NCI-H69 (cell line): ENCODE measurements at regions not wholly inside any gene's neighbourhood (a gene's known extent, or its start where the extent isn't known, plus 50 kb on each side); places are given as distances from the start of the nearest gene placed in this dataset.

ENCODE experiments used
- DNase-seq: peaks from one replicate; lab custom pipeline; 2025; lab: John Stamatoyannopoulos, UW

- DNase-seq = no peak
These were observed 78.5 kb upstream of the PCBD1 start for GRCh38 chr10:70966646-70967553.

DNA sequence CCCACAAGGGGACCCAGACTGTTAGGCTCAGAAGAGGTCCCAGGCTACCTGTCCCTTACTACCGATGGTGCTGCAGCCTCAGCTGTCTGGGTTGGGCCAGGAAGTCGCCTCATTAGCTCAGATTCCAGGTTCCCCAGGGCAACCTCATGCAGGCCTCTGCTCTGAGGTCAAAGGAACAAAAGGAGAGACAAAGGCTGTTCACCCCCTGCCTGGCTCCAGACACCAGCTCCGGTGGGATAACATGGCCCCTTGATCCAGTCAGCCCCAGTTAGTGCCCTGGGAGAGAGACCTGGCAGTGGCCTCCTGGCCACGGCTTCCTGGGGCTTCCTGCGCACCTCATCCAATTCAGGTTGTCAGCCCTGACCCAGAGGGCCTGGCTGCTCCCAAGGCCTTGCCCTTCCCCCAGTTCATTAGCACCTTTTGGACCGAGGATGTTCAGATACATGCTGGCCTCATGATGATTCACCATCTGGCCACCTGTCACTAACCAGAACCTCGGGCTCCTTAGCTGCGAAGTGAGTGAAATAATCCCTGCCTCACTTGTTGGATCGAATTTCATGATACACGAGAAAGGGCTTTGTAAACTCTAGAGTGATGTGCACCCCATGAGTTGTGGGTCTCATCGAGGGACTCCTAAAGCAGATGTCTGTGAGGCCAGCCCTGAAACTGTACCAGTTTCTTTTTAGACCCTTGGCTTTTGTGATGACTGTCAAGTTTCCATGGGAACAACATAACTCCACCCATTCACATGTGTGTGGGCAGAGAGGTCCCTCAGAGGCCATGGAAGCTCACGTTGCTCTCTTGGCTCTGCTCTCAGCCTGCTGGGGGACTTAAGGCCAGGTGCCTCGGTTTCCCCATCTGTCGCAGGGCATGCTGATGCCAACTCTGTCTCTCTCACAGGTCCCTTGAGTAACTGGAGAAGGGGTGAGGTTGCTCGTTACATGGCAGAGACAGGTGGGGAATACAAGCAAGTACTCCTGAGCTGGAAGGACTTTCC lies 79.5 kb upstream of the PCBD1 start:
- peak; percentile 69 for DNase-seq

- no peak for DNase-seq
These were observed 80.8 kb upstream of the PCBD1 start for GRCh38 chr10:70969188-70969587.

GRCh38 chr10:70970830-70971229 lies 82.5 kb upstream of the PCBD1 start:
- DNase-seq = no peak

- no peak for DNase-seq
These were observed 84.9 kb upstream of the PCBD1 start for GRCh38 chr10:70973275-70973674.

DNA sequence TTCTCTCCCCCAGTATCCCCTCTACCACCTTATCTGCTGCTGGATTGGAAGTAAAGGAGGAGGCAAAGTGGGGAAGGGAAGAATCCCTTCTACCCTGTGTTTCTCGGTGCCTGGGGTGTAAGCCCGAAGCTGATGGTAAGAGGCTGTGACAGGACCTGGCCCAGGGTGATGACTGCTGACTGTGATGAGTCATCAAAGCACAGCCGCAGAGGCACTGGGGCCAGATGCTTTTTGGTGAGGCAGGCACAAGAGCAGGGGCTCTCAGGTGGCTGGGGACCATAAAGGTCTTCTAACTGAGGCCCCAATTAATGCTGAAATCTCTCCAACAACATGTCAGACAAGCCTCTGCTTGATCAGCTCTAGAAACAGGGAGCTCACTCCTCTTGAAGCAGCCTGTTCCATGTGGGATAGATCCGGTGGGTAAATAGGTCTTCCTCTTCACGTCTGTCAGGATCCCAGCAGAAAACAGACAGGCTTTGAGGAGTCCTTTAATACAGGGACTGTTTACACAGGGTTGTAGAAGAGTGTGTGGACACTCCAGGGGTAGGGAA lies 86.1 kb upstream of the PCBD1 start:
- peak; percentile 51 for DNase-seq

DNA sequence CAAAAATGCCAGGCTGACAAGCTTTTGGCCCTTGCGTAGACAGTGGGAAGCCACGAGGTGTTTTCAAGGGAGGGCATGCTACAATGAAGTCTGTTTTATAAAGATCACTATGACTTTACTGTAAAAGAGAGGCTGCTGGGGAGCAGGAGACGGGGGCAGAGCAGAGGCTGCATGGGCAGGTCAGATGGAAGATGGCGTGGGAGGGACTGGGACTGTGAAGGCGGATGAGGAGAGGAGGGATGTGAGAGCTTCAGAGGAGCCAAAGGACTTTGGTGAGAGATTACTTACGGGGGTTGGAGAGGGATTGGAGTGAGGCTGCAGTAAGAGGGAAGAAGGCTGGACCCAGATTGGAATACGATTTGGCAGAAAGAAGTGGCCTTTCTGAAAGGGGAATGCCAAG lies 86.6 kb upstream of the PCBD1 start:
- DNase-seq = no peak

GRCh38 chr10:70976063-70976695 lies 87.8 kb upstream of the PCBD1 start:
- DNase-seq = no peak

DNA sequence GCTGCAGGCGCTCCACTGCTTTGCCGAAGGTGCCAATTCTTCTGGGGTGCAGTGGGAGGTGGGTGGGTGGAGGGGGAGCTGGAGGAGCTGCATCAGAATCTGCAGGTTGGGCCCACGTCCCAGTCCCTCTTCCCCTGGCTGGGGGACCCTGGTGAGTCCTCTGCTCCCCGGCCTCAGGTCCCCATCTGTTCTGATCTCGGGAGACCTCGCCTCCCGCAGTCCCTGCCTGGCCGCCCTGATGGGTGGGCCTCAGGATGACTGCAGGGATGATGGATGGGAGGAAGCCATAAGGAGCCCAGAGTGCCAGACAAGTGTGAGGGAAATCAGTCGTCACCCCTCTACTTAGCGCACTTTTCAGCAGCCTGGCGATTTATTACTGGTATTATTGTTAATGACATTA lies 89.3 kb upstream of the PCBD1 start:
- no peak for DNase-seq

DNA sequence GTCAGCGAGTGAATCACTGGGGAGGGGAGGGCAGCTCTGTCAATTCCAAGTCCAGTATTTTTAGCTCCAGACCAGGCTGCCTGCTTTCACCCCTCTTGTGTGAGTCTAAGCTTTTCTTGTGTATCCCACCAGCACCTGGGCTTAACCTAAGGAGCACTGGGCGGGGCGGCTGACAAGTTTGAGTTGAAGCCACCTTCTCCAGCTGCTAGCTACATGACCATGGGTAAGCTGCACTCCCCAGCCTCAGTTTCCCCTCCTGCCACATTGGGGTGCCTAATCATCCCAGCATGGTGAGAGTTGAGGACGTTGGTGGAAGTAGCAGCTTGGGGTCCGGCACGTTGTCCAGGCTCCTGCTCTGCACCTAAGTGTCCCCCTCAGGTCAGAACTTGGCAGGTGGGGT lies 89.8 kb upstream of the PCBD1 start:
- DNase-seq = no peak

DNA sequence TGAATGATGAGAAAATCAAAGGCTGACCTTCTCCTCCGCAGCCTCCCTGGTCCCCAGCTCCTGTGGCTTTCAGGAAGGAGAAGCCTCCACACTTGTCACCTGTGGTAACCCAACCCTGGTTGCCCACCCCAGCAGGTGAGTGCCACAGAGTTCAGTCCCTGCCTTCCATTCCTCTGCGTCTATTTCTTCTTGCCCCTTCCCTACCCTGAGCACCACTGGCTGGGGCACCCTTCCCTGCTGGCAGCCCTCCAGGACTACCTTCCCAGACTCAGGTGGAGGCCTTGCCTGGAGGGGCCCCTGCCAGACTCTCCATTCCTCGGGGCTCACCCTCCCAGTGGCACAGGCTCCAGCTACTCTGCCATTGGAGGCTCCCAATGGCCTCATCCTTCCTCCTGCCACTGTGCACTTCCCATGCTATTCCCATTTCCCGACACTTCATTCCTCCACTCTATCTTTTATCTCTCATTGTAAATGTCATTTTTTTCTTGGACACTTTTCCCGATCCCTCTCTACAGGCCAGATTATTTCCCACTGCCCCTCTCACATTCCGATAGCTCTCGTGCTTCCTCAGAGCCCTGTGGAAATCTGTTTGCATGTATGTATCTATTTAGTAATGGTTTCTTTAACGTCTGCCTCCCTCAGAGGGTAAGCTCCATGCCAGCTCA lies 90.6 kb upstream of the PCBD1 start:
- DNase-seq = no peak

DNA sequence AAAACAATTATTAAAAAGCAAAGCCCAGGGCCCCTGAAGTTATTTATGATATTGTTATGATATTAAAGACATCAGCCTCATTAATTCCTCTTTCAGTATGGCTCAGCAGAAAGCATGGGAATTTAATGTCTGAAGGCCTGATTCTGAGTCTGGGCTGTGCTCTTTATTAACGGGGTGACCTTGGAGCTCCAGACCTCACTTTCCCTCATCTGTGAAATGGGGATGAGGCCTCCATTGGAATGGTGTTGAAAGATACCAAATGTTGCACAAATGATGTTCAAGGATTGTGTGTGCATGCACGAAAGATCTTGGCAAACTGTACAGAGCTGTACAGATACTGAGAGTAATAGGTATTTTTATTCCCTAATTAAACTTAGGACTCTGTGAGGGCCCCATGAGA lies 92.3 kb upstream of the PCBD1 start:
- DNase-seq = no peak

- DNase-seq = no peak
These were observed 92.9 kb upstream of the PCBD1 start for GRCh38 chr10:70981171-70981836.

GRCh38 chr10:70981936-70982335 lies 93.6 kb upstream of the PCBD1 start:
- no peak for DNase-seq

DNA sequence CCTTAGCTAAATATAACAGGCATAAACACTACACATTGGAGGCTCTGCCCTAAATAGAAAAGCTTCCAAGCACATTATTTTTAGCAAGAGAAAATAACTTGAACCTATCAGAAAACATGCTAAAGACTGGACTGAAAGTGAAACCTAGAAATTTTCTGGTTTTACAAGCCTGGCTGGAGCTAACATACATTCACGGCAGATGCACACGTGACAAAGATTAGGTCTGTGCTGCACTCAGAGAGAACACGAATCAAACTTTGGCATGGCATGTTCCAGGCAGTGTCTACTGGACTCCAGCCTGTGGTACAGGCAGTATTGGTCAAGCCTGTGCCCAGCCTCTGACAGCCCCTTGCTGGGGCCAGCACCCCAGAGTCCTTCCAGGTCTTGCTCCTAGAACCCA lies 94.1 kb upstream of the PCBD1 start:
- no peak for DNase-seq

DNA sequence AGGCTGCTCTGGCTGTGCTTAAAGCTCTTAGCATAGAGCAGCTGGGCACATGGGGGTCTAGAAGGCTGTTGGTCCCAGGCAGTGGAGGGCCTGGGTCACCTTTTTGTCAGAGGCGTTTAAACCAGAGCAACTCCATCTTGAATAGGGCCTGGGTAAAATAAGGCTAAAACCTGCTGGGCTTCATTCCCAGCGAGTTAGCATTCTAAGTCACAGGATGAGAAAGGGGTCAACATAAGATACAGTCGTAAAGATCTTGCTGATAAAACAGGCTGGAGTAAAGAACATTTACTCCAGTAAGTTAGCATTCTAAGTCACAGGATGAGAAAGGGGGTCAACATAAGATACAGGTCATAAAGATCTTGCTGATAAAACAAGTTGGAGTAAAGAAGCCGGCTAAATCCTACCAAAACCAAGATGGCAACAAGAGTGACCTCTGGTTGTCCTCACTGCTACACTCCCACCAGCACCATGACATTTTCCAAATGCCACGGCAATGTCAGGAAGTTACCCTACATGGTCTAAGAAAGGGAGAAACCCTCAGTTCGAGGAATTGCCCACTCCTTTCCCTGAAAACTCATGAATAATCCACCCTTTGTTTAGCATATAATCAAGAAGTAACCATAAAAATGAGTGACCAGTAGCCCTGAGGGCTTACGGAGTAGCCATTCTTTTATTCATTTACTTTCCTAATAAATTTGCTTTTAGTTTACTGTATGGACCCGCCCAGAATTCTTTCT lies 96.8 kb upstream of the PCBD1 start:
- no peak for DNase-seq

DNA sequence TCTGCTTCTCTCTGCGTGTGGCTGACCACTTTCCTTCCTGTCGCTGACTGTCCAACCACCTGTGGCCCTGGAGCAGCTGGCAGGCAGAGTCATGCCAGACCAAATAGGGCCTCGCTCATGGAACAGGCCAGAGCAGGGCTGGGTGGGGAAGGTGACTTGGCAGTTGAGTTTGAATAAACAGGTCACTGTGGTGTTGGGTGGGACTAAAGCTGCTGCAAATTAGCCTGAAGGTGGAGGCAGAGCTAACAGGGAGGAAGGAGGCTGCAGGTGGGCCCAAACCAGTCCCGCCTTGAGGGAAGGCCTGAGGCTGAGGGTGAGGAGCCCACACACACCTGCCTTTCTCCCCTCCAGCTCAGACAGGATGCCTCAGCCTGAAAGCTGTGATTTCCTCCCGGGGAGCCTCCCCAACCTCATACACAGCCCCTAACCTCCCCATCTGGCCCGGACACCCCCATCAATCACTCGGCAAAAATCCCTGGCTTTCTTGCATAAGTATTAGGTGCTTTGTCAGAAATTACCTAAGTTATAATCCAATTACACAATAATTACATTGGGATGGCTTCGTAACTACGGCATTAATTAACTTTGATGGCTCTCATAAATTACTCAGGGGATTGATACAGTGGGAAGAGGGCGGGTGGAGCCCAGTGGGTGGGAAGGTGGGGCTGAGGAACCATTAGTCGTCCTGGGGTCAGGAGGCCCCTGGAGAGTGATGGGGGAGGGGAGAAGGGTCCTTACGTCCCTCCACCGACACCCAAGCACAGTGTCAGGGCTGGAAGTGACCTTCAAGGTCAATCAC lies 97.7 kb upstream of the PCBD1 start:
- peak; percentile 98 for DNase-seq

GRCh38 chr10:70986623-70986950 lies 98.2 kb upstream of the PCBD1 start:
- DNase-seq = no peak

DNA sequence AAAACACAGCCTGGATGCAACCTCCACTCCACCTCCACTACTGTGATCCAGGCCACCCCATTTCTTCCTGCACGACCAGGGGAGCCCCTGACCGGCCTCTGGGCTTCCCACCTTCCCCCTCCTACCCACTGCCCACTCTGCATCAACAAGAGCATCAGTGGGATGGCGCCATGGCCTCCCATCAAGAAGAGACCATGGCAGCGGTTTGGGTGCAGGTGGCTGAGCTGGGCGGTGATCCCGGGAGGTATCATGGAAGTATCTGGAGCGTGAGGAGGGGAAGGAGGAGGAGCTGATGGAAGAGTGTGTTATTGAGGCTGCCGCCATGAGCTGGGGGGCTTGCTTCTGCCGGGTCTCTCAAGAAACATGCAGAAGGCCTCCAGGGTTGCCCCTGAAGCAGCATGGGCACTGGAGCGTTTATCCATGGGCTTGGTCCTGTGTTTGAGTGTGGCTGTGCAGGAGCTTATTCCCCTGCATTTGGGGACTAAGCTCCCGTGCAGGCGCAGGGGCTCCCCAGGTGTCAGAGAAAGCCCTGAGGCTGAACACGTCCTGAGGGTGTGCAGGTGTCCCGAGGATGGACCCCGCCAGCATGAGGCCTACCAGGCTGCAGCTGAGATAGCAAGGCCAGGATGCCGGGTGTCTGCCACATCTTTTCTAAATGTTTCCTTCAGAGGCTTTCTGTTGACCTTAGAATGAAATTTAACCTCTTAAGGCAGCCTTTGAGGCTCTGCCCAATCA lies 99.2 kb upstream of the PCBD1 start:
- DNase-seq = no peak
